ENCODE measurements at regions not wholly inside any gene's neighbourhood (a gene's known extent, or its start where the extent isn't known, plus 50 kb on each side); places are given as distances from the start of the nearest gene placed in this dataset.
"Not testable (repeated sequence)": the region's sequence is repeated elsewhere in the genome, so short reads cannot be mapped to it uniquely, and the experiment has no call there.

DNA sequence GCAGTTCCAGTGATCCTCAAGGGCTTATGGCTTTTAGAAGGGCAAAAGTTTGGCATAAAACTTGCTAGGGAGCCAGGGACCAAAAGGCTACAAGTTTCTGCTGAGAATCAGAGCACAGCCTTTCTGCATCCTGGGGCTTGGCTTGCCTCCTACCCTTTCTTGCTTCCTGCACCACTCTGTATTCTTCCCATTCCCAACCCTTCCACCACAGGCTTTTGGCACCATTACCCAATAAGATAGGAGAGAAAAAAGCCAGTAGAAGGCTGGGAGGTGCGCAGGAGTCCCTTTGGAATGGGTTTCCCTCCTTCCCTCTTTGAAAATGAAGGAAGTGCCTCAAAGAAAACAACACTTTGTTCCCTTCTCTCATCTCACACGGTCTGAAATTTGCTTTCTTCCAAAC lies 268.6 kb downstream of the PDCD6IP start:
- no peak for DNase-seq

DNA sequence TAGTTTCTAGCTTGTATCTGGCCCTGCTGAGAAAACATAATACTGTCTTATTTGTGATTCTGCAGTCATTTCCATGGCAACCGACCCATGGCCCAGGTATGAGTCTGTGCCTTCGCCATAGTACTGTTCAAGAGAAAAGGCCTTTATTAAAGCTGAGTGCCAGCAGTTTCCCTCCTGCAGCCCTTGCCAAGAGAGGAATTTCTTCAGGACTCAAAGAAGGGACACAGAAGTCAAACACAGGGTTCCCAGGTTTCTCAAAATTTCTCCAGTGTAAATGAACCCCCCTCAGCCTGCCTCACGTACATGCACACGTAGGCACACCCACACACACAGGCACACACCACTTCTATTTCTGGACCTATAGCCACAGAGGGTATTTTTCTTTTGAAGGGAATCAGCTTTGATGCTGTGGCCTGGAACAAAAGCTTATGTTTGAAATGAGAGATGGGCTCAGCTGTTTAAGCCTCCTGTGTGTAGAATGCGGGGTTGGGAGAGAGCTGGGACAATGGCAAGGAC lies 269.2 kb downstream of the PDCD6IP start:
- no peak for DNase-seq

DNA sequence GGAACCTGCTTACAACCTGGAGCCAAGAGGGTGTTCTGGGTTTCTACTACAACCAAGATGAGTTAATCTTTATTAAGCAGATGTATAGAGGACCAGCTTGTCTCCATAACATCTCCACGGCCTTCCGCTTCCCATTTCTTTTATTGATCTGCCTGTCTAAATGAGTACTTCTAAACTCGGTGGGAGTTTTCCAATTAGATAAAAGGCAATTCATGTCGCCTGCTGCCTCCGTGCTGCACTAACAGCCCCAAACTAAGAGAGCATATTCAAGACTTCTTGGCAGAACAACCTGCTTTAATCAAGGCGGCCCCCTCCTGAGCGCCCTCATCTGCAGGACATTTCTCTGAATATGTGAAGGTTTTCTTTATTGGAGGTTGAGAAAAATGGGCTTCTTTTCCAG lies 270.1 kb downstream of the PDCD6IP start:
- DNase-seq, result no peak

DNA sequence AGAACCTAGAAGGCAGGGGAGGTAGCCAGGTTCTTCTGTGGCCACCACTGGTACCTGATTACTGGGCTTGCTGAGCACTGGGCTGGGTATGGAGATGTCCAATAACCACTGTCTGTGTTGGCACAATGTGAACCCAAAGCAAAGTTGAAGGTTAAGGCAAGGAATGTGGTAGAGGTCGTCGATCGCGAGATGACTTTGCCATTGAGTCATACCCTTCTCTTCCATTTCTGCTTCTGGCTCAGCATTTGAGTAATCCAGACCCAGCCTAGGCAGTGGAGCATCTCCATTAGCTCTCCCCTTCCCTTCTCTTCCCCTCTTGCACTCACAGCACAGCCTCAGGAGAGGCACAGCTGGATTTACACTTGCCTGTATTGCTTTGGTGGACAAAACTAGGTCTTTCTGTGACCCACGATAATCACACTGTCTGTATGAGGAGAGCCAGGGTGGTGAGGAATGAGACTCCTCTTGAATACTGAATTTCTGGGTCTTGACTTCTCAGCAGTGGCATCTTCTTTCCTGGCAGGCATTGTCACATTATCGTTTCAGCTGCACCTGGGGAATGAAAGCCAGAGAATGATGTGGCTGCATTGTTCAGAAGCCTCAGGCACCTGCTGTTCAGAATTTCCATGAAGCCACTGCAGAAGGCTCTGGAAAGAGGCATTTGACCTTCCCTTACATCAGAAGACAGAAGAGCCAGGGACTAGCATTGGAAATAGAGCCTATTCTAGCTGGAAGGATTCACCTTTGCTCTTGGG lies 272.6 kb downstream of the PDCD6IP start:
- DNase-seq, result no peak

DNA sequence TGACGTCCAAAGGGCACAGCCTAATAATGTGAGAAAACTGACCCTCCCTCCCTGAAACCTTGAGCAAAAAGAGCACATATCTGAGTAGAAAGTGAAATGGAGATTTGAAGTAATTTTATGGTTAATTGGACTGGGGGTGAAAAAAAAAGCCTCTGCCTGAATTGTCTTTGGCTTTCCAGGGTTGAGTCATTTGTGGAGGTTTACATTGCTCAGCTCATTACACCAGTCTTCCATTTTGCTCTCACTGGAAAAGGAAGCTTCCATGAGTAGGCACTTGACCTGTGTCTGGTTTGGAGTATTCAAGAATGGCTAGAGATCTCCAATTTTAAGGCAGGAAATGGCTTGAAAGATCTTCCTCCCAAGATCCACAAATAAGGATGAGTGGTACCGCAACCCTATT lies 273.9 kb downstream of the PDCD6IP start:
- no peak for DNase-seq

DNA sequence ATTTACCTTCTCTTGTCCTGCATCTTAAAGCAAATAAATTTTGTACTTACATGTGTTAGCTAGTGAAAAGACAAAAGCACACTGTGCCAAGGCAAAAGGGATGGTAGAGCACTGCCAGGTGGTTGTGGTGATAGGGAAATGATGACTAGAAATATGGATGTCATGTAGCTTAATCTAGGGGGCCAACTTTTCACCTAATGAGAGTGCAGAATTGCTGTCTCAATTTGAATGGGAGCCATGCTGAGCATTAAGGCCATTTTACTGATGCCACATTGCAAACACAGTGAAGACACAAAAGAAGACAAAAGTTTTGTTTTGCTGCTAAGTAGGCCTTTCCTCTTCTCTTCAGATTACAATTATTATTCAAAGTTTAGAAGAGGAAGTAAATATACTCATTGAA lies 274.7 kb downstream of the PDCD6IP start:
- no peak for DNase-seq

DNA sequence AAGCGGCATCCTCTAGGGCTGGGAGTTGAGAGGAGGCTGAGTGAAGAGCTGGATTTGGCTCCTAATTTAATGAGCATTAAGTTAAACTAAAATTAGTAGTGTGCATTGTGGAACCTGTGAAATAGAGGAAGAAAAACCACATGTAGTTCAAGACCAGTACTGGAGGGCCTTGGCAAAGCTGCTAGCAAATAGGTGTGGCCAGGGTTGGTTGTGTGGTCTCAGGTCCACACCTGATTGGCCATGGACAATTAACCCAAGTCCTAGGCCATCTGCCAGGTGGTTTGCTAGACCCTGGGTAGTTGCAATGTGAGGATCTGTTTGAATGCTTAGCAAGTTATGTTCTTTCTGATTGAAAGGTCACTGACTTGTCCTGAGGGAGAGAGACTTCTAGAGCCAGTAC lies 275.5 kb downstream of the PDCD6IP start:
- DNase-seq, result no peak

DNA sequence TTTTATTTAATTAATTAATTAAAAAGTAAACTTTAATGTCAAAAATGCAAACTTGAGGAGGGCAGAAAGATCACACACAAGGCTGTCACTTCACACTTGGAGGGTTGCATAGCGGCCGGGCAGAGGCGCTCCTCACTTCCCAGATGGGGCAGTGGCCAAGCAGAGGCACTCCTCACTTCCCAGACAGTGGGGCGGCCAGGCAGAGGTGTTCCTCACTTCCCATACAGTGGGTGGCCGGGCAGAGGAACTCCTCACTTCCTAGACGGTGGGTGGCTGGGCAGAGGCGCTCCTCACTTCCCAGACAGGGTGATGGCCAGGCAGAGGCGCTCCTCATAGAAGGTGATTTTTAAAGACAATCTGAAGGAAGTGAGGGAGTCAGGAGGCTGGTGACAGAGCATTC lies 277.5 kb downstream of the PDCD6IP start:
- DNase-seq, result no peak

DNA sequence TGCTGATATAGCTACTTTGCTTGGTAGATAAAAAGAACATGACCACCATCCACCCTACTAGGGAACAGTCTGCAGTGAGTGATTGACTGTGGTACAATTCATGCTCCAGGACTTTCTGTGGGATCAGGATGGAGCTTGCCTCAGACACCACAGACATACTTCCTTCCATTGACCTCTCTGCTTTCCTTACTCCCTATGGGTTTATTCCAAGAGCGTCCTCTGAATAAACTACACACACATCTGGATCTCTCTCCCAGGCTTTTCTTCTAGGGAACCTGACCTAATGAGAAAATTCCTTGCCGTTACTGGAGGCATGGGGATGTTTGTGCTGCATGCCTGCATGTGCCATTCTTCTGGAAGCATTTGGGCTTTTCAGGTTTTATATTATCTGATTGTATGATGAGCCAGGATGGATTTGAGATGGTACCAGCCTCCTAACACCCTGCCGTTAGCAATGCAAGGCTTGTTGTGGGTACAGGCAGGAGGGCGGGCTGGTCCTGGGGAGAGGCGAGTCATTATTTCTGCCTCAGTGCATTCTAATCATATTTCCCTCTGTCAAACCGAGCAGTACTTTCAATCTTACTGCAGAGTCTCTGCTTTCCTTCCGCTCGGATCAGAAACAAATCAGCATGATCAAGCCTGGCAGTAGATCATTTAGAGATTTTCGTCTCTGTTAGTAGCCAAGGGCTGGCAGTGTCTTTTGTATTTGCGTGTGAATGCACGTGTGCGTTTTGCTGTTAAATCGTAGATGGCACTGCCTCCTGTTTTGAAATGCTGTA lies 279.2 kb downstream of the PDCD6IP start:
- DNase-seq, result no peak

DNA sequence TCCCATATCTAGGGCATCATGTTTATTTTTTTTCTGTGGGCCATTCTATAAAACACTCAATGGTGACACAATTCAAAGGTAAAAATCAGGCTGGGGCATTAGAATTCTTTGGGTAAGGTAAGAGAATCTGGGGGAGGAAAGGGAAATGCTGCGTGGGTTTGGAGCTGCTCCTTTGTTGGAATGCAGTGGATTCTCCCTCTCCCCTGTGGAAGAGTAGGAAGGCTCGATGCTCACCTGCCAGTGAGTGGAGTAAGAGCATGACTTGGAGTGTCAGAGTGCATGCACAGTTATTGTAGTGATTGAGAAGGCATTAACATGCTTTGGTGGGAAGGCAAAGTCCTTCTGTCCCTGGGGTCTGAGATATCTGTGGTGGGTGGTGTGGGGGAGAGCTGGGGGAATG lies 280.0 kb downstream of the PDCD6IP start:
- no peak for DNase-seq

DNA sequence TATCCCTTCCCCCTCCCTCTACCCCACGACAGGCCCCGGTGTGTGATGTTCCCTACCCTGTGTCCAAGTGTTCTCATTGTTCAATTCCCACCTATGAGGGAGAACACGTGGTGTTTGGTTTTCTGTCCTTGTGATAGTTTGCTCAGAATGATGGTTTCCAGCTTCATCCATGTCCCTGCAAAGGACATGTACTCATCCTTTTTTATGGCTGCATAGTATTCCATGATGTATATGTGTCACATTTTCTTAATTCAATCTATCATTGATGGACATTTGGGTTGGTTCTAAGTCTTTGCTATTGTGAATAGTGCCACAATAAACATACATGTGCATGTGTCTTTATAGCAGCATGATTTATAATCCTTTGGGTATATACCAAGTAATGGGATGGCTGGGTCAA lies 281.4 kb downstream of the PDCD6IP start:
- DNase-seq, result not testable (repeated sequence)

DNA sequence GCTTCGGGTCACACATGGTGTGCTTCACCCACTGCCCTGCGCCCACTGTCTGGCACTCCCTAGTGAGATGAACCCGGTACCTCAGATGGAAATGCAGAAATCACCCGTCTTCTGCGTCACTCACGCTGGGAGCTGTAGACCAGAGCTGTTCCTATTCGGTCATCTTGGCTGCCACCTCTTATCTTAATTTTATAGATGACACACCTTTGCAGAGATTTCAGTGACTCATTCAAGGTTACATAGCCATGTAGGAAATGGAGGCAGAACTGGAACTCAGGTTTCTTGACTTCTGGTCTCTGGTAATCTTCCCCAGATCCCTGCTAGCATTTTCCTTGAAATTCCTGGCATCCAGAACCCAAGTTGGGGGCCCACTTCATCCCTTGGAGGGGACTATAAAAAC lies 291.9 kb downstream of the PDCD6IP start:
- DNase-seq, result not testable (repeated sequence)

DNA sequence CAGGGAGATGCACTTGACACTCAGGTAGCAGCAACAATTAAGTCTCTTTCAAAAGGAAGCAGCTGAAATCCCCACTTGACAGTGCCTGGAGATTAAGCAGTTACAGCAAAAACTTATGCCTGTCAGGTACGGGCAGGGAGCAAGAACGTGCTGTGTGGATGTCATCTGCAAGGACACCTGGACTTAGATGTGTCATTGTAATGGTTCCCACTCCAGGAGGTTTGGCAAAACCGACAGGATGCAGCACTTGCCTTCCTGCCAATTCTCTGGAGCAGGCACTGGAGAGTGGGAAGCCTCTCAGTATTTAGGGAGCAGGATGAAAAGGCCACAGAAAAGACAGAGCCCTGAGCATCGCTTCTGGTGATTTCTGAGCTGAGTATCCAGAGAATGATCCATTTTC lies 292.4 kb downstream of the PDCD6IP start:
- no peak for DNase-seq

DNA sequence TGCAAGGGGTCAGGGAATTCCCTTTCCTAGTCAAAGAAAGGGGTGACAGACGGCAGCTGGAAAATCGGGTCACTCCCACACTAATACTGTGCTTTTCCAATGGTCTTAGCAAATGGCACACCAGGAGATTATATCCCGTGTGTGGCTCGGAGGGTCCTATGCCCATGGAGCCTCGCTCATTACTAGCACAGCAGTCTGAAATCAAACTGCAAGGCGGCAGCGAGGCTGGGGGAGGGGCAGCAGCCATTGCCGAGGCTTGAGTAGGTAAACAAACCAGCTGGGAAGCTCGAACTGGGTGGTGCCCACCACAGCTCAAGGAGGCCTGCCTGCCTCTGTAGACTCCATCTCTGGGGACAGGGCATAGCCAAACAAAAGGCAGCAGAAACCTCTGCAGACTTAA lies 295.9 kb downstream of the PDCD6IP start:
- not testable (repeated sequence) for DNase-seq

DNA sequence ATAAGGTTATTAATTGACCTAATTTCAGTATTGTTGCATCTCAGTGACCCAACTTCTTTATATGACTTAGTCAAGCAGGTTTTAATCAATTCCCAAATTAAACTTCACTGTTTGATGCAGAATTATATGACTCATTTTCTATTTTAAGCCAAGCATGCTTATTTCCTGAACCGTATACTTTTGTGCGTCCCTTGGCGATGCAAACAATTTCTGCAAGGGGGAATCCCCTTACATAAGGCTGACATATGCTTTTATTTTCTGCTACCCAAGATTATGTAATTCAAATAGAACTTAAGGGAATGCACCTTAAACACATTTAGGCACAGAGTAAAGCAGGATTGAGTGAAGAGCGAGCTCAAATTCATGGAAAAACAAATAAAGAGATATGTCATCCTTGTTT lies 303.9 kb downstream of the PDCD6IP start:
- DNase-seq, result no peak

DNA sequence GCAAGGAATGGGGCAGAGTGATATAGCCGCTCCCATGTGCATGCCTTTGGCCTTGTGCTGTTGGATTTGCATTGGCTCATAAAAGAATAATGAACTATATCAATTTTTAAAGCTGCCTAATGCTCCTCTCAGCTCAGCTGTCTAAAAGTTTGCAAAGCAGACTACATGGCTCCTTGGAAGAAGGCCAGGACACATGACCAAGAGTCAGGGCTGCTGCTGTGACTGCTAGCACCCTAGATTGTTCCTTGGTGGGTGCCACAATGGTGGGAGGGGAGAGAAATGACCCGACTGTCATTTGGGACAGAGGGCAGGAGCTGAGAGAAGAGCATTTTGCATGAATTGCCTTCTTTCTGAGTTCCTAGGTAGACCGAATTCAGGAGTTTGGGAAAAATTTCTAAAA lies 307.9 kb downstream of the PDCD6IP start:
- no peak for DNase-seq

DNA sequence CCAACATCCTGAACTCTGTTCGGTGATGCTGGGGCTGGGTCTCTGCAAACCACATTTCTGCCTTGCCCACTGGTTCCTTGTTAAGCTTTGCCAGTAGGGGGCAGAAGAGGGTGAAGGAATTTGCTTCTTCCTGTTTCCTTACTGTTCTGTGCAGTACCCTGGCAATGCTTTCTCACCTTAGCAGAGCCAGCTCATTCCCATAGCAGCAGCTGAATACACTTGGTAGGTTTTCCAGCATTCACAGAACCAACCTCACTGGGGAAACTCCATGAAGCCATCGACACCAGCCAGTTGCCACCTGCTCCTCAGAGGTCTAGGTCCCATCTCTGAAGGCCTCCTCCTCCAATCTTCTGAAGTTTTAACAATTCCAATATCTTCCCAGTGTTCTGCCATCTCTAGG lies 308.4 kb downstream of the PDCD6IP start:
- no peak for DNase-seq

DNA sequence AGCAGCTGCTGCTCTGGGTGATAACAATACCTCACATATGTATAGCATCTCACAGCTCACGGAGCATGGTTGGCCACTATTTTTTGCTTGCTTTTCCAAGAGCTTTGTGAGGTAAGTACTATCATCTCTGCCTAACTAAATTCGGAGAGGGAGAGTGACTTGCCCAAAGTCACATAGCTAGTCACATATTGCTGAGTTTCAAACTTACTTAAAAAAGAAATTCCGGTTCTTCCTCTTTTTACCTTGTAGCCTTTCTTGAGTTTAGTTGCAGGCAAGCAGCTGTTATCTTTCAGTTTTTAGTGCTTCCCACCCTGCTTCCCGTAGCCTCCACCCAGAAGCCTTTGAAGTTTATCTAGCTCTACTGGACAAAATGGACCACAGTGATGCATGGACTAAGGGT lies 309.2 kb downstream of the PDCD6IP start:
- DNase-seq, result no peak

DNA sequence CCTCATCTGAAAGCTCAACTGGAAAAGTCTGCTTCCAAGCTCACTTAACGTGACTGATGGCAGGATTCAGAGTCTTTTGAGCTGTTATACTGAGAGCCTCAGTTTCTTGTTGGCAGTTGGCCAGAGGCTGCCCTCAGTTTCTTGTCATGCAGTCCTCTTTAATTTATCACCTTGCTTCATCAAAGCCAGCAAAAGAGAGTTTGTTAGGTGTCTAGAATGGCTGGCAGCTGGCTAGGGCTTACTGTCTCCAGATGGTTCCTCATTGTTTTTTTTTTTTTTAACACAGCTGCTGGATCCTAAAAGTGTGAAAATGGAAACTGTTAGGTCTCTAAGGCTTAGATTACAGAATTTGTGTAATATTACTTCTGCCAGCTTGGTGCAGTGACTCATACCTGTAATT lies 310.6 kb downstream of the PDCD6IP start:
- DNase-seq, result no peak

DNA sequence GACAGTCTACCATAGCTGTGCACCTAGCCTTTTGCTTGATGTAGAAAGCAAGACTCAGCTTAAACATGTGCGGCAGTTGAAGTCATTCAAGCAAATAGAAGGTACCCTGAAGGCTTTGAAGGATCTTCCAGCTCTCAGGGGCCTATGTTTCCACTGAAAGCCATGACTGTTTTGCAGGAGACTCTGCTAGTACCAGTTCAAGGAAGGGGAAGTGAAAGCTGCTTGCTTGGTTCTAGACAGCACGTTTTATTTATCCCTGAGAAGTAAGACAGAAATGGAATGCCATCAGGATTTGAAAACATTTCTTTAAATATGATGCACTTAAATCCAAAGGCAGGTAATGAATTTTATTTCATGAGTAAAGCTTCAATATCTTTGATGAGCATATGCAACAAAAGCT lies 311.4 kb downstream of the PDCD6IP start:
- no peak for DNase-seq

DNA sequence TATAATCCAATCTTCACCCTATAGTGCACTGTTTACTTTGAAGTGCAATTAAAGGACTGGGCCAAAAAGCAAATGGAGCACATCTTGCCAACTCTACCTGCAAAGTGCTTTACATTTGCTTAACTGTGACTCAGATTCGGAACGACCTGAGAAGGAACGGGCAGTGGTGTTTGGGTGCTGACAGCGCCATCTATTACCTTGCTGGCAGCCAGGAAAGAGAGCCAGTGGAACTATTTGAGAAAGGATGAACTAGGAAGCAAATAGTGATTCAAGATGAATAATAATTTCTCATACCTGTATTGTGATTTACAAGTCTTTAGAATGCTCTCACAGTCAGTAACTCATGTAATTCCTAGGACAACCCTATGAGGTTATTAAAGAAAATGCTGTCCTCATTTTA lies 312.9 kb downstream of the PDCD6IP start:
- DNase-seq, result no peak

DNA sequence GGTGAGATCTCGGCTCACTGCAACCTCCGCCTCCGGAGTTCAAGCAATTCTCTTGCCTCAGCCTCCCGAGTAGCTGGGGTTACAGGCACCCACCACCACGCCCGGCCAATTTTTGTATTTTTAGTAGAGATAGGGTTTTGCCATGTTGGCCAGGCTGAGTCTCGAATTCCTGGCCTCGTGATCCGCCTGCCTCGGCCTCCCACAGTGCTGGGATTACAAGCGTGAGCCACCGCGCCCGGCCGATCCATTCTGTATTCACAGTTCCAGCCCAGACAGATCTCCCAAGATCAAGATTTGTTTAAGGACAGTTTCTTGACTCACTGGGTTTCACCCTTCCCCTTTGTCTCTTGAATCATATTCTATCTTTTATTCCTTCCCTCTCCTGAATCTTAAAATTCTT lies 313.8 kb downstream of the PDCD6IP start:
- DNase-seq, result not testable (repeated sequence)

DNA sequence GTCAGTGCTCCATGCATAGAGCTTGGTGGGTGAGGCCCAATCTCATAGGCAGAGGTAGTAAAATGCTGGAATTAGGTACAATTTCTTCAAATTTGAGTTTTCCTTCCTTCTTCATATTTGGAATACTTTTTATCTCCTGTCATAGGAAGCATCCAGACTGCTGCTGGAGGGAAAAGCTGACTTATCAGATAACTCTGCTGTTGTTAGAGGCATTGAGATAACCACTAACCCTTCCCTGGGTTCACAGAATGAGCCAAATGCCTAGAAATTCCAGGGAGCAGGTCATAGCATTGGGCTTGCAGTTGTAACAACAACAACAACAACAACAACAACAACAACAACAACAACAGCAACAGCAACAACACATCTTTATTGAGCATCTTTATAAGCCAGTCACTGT lies 332.7 kb downstream of the PDCD6IP start:
- DNase-seq, result no peak

DNA sequence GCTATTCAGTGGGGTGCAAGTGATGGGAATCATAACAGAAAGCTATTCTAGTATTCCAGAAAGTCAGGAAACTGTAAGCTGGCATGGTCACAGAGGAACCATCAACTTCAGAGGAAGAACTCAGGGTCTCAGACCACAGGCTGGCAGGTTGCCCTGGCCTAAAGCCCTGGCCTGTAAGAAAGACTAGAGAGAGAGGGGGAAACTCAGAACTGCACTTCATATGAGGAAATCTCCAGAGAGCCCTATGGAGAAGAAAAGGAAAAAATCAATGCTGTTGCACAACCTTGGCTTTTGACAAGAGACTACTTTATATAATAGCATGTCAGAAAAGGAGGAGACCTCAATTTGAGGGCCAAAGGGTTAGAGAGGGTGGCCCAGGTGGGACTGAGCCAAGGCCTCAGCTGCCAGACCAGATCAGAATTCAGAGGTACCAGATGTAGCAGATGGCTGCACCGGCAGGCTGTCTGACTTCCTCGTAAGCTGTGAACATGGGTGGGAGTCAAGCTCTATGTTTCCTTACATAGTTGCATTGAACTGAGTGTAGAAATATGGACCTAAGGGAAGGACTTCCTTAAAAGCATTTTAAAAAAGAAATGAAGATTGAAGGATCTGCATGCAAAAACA lies 333.8 kb downstream of the PDCD6IP start:
- DNase-seq, result no peak
